KMS-11 (cell line): ENCODE measurements at regions not wholly inside any gene's neighbourhood (a gene's known extent, or its start where the extent isn't known, plus 50 kb on each side); places are given as distances from the start of the nearest gene placed in this dataset.

Source experiments
- H2AFZ ChIP-seq: fragments of 200-600 bp; sonication (generic); 2 replicates; pipeline ENCODE4 v1.6.1; 2016; ENCODE audit warnings: antibody characterized with exemption, mixed run types, low read depth
- H3K27ac ChIP-seq: fragments of 200-600 bp; sonication (generic); 2 replicates; pipeline ENCODE4 v1.6.1; 2016; ENCODE audit warnings: mild to moderate bottlenecking, mixed run types
- H3K27me3 ChIP-seq: fragments of 200-600 bp; sonication (generic); 2 replicates; pipeline ENCODE4 v1.6.1; 2017; ENCODE audit warnings: mild to moderate bottlenecking, low read depth, mixed run types, moderate library complexity; ENCODE audit not compliant: insufficient read depth
- H3K36me3 ChIP-seq: fragments of 200-600 bp; sonication (generic); 2 replicates; pipeline ENCODE4 v1.6.1; 2017; ENCODE audit warnings: mild to moderate bottlenecking, mixed run types; ENCODE audit not compliant: insufficient read depth
- H3K4me1 ChIP-seq: fragments of 200-600 bp; sonication (generic); 2 replicates; pipeline ENCODE4 v1.6.1; 2016; ENCODE audit warnings: mild to moderate bottlenecking, low read depth, mixed run types; ENCODE audit not compliant: poor library complexity, severe bottlenecking
- H3K4me2 ChIP-seq: fragments of 200-600 bp; sonication (generic); 2 replicates; pipeline ENCODE4 v1.7.0; 2016; ENCODE audit warnings: mild to moderate bottlenecking, mixed run types
- H3K4me3 ChIP-seq: fragments of 200-600 bp; sonication (generic); IDR thresholded peaks from 2 replicates; pipeline ENCODE4 v1.6.1; 2017; ENCODE audit warnings: low read depth, low read length, mixed read lengths; ENCODE audit not compliant: insufficient read depth
- H3K79me2 ChIP-seq: fragments of 200-600 bp; sonication (generic); 2 replicates; pipeline ENCODE4 v1.6.1; 2016; ENCODE audit warnings: low read depth, mixed run types; ENCODE audit not compliant: insufficient read depth
- H3K9ac ChIP-seq: fragments of 200-600 bp; sonication (generic); 2 replicates; pipeline ENCODE4 v1.6.1; 2016; ENCODE audit warnings: mild to moderate bottlenecking, mixed run types
- H4K20me1 ChIP-seq: fragments of 200-600 bp; sonication (generic); 2 replicates; pipeline ENCODE4 v1.6.1; 2016; ENCODE audit warnings: mild to moderate bottlenecking, mixed run types; ENCODE audit not compliant: insufficient read depth
- CTCF ChIP-seq: fragments of 200-600 bp; sonication (generic); conservative IDR thresholded peaks from 2 replicates; pipeline ENCODE4 v1.6.1; 2017; ENCODE audit warnings: low read depth, mild to moderate bottlenecking, antibody characterized with exemption, low read length, moderate library complexity, mixed read lengths

GRCh38 chrX:112527903-112528302 lies 151.8 kb downstream of the LHFPL1 start:
- Histone ChIP-seq H3K4me3 (no peak overlapping the region), H3K9ac (no peak overlapping the region), H4K20me1 (no peaks in the 10 kb centered on the region), H3K36me3 (no peaks in the 10 kb centered on the region), H2AFZ (no peak overlapping the region), H3K79me2 (no peaks in the 10 kb centered on the region), H3K4me1 (no peaks in the 10 kb centered on the region), H3K27me3 (no peaks in the 10 kb centered on the region), H3K27ac (no peak overlapping the region), H3K4me2 (no peak overlapping the region)
- no peak for TF ChIP-seq CTCF

GRCh38 chrX:112521676-112522075 lies 158.1 kb downstream of the LHFPL1 start:
- H2AFZ ChIP-seq, result no peak overlapping the region
- H4K20me1 ChIP-seq, result no peaks in the 10 kb centered on the region
- H3K79me2 ChIP-seq, result no peaks in the 10 kb centered on the region
- TF ChIP-seq CTCF, result no peak
- H3K27ac ChIP-seq, result no peak overlapping the region
- no peak overlapping the region for H3K4me2 ChIP-seq
- H3K4me1 ChIP-seq, result no peaks in the 10 kb centered on the region
- H3K27me3 ChIP-seq, result no peaks in the 10 kb centered on the region
- H3K9ac ChIP-seq, result no peak overlapping the region
- no peaks in the 10 kb centered on the region for H3K36me3 ChIP-seq
- no peak overlapping the region for H3K4me3 ChIP-seq

GRCh38 chrX:112520124-112520523 lies 159.6 kb downstream of the LHFPL1 start:
- Histone ChIP-seq H3K4me1 (no peaks in the 10 kb centered on the region), H3K9ac (no peak overlapping the region), H3K4me3 (no peak overlapping the region), H3K79me2 (no peaks in the 10 kb centered on the region), H3K36me3 (no peaks in the 10 kb centered on the region), H3K27me3 (no peaks in the 10 kb centered on the region), H2AFZ (no peak overlapping the region), H3K27ac (no peak overlapping the region), H4K20me1 (no peaks in the 10 kb centered on the region), H3K4me2 (no peak overlapping the region)
- TF ChIP-seq CTCF, result no peak

- Histone ChIP-seq H3K27ac (no peak overlapping the region), H3K36me3 (no peaks in the 10 kb centered on the region), H3K9ac (no peak overlapping the region), H3K4me1 (no peaks in the 10 kb centered on the region), H3K4me3 (no peak overlapping the region), H3K27me3 (no peaks in the 10 kb centered on the region), H3K79me2 (no peaks in the 10 kb centered on the region), H3K4me2 (no peak overlapping the region), H4K20me1 (no peaks in the 10 kb centered on the region), H2AFZ (no peak overlapping the region)
- TF ChIP-seq CTCF, result no peak
These were observed 166.6 kb downstream of the LHFPL1 start for GRCh38 chrX:112513154-112513553.

- no peaks in the 10 kb centered on the region for H4K20me1 ChIP-seq
- H3K27ac ChIP-seq, result no peak overlapping the region
- no peak overlapping the region for H2AFZ ChIP-seq
- H3K4me1 ChIP-seq, result no peaks in the 10 kb centered on the region
- H3K4me2 ChIP-seq, result no peak overlapping the region
- no peak overlapping the region for H3K9ac ChIP-seq
- H3K4me3 ChIP-seq, result no peak overlapping the region
- no peaks in the 10 kb centered on the region for H3K36me3 ChIP-seq
- no peaks in the 10 kb centered on the region for H3K79me2 ChIP-seq
- no peaks in the 10 kb centered on the region for H3K27me3 ChIP-seq
- TF ChIP-seq CTCF, result no peak
These were observed 167.2 kb downstream of the LHFPL1 start for GRCh38 chrX:112512509-112512908.
